Stomach (tissue), 4 donors: ENCODE measurements at regions not wholly inside any gene's neighbourhood (a gene's known extent, or its start where the extent isn't known, plus 50 kb on each side); places are given as distances from the start of the nearest gene placed in this dataset.

Experiments used
- CTCF ChIP-seq, 7 experiments: fragments of 450-650 bp in 4 of 7; fragments of 200-600 bp in 3 of 7; sonication (generic) in 3 of 7; IDR thresholded peaks; one replicate each; pipeline ENCODE4 v1.5.1; 2016 to 2019; ENCODE audit warnings: antibody characterized with exemption in 7 of 7, control low read depth in 2 of 7, mild to moderate bottlenecking in 1 of 7
- POLR2A ChIP-seq, 4 donors: fragments of 450-650 bp; IDR thresholded peaks; one replicate each; pipeline ENCODE4 v1.6.1; 2016; ENCODE audit warnings: antibody characterized with exemption in 4 of 4, control low read depth in 2 of 4, mild to moderate bottlenecking in 1 of 4, moderate library complexity in 1 of 4

GRCh38 chr7:124515106-124515830, 250.3 kb downstream of the GPR37 start:
- TF ChIP-seq POLR2A (IDR thresholded peaks at IDR 0.05): no peak
- no peak for TF ChIP-seq CTCF (IDR thresholded peaks at IDR 0.05)
